ENCODE measurements at regions not wholly inside any gene's neighbourhood (a gene's known extent, or its start where the extent isn't known, plus 50 kb on each side); places are given as distances from the start of the nearest gene placed in this dataset.

DNA sequence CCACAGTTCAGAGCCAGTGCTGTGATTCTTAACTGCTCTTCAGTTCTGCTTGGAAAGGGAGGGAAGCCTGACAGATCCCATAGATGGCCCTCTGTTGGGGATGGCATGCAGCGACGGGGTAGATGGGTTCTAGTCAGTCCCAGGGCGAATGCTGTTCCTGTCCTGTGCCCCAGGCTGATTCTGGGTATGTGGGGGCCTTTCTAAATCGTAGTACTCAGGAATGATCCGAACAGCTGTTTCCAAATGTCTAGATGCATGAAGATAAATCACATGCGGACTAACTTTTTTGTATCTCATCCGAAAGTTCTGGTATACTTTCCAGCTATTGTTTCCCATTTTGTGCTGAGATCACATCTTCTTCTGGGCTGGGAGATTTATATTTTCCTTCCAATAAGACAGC lies 186.0 kb upstream of the MKI67 start:
- TF ChIP-seq, protein P1, sequence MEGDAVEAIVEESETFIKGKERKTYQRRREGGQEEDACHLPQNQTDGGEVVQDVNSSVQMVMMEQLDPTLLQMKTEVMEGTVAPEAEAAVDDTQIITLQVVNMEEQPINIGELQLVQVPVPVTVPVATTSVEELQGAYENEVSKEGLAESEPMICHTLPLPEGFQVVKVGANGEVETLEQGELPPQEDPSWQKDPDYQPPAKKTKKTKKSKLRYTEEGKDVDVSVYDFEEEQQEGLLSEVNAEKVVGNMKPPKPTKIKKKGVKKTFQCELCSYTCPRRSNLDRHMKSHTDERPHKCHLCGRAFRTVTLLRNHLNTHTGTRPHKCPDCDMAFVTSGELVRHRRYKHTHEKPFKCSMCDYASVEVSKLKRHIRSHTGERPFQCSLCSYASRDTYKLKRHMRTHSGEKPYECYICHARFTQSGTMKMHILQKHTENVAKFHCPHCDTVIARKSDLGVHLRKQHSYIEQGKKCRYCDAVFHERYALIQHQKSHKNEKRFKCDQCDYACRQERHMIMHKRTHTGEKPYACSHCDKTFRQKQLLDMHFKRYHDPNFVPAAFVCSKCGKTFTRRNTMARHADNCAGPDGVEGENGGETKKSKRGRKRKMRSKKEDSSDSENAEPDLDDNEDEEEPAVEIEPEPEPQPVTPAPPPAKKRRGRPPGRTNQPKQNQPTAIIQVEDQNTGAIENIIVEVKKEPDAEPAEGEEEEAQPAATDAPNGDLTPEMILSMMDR (conservative IDR thresholded peaks at IDR 0.05; ENCODE audit: low read depth, low read length): no peak
- no peak overlapping the region for H3K4me3 ChIP-seq (ENCODE audit: low read length)
- DNase-seq (ENCODE audit: low read depth): no peak

GRCh38 chr10:128314686-128315085 lies 188.5 kb upstream of the MKI67 start:
- H3K4me3 ChIP-seq (ENCODE audit: low read length): no peak overlapping the region
- DNase-seq (ENCODE audit: low read depth): no peak
- TF ChIP-seq, protein P1 (conservative IDR thresholded peaks at IDR 0.05; ENCODE audit: low read depth, low read length): no peak

DNA sequence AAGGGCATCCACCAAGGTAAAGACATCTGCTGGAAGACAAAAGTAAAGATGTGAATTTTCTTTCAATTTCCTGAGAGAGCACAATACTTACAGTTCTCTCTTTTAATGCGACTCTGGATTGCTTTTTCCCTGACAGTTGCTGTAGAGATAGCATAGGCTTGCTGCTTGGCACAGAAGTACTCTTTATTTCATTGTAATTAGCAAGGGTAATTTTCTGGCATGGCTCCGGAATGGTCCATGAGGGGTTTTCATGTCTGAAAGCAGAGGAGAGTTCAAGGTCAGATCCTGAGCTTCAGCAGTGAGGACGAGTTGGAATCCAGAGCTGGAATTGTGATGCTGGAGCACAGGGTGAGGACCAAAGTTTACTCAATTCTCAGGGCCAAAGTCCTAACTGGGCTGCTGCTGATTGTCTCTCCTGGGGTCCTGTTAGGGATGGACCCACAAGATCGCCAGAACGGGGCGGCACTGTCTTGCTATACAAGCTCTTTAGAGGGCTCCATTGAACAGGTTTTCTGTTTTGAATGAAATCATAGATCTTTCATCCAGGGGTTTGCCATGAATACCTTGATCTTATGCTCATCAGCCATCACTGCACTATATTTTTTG lies 190.0 kb upstream of the MKI67 start:
- TF ChIP-seq, protein P1 (conservative IDR thresholded peaks at IDR 0.05; ENCODE audit: low read depth, low read length): no peak
- H3K4me3 ChIP-seq (ENCODE audit: low read length): no peak overlapping the region
- no peak for DNase-seq (ENCODE audit: low read depth)

- TF ChIP-seq, protein P1 (conservative IDR thresholded peaks at IDR 0.05; ENCODE audit: low read depth, low read length): no peak
- DNase-seq (ENCODE audit: low read depth): no peak
- H3K4me3 ChIP-seq (ENCODE audit: low read length): no peak overlapping the region
Measured at GRCh38 chr10:128316925-128317324, 190.7 kb upstream of the MKI67 start.

DNA sequence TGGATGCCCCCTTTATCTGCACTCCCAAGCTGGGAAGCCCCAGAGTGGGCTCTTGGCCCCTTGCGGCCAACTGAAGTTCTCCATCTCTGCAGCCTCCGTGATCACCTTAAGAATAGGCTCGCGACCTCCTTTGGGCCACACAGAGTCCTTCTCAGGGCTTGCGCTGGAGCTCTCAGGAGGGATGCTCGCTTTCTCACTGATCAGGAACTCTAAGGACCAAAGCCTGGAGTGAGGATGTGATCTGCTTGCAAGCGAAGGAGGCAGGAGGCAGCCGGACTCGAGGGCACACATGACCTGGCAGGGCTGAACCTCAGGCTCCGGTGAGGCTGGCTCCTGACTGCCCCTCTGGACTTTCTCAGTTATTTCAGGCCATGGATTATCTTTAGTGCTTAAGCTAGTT lies 192.1 kb upstream of the MKI67 start:
- DNase-seq (ENCODE audit: low read depth): no peak
- H3K4me3 ChIP-seq (ENCODE audit: low read length): no peak overlapping the region
- TF ChIP-seq, protein P1 (conservative IDR thresholded peaks at IDR 0.05; ENCODE audit: low read depth, low read length): no peak

GRCh38 chr10:128318913-128319312 lies 192.7 kb upstream of the MKI67 start:
- H3K4me3 ChIP-seq (ENCODE audit: low read length): no peak overlapping the region
- TF ChIP-seq, protein P1 (conservative IDR thresholded peaks at IDR 0.05; ENCODE audit: low read depth, low read length): no peak
- no peak for DNase-seq (ENCODE audit: low read depth)

DNA sequence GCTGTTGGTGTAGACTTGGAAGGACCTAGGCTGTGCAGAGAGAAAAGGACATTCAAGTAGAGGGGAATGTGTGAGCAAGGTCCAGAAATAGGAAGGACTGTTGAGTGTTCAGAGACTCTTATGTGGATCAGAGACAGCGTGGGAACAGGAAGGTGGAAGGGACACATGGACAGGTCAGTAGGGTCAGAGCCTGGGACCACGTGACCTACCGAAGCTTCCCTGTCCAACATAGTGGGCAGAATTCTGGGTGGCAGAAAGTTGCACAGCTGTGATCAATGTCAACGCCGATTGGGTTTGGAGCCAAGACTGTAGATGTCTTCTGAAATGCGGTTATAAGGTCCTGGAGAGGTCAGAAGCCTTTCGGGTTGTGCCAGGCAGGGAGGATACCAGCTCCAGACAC lies 195.9 kb upstream of the MKI67 start:
- no peak overlapping the region for H3K4me3 ChIP-seq (ENCODE audit: low read length)
- TF ChIP-seq, protein P1 (conservative IDR thresholded peaks at IDR 0.05; ENCODE audit: low read depth, low read length): no peak
- DNase-seq (ENCODE audit: low read depth): no peak
